ENCODE measurements at regions not wholly inside any gene's neighbourhood (a gene's known extent, or its start where the extent isn't known, plus 50 kb on each side); places are given as distances from the start of the nearest gene placed in this dataset.
A peak's percentile ranks its signal among the peaks of the same experiment; 100 is the strongest.

DNA sequence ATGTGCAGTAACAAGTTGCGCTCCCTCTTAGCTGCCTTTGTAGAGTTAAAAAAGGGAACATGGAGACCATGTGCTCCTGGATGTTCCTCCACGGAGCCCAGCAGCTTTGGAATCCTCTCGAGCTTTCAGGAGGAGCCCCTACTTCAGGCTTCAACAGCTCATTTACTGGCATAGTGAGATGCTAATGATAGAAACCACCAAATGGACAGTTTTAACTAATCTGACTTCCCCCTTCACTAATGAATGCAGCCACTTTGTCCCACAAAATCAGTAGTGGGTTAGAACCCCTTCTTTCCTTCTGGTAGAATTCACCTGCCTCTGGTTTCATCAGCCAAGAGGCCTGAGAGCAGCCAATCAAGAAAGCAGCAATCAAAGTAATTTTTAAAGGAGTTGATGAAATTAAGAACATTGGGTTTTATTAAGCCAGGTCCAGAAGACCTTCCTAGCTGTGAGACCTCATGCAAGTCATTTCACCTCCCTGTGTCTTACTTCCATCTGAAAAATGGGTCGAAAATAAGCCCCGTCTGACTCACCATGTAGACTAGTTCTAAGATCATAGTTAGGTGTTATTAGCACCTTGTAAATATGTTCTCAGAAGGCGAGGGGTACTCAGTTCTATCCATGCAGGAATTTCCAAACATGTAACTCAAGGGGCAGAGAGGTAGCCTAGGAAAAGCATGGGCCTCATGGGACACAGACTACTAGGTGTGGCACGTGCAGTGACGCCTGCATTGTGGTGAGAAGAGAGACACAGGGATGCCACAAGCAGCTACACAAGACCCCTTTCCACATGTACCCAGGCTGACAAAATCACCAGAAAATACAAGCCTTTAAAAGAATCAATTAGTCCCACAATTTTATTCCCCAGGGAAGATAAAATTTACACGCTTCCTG lies 179.7 kb upstream of the LPP start:
- no peak for DNase-seq (ENCODE audit: low spot score)

GRCh38 chr3:187974871-187975271 lies 179.1 kb upstream of the LPP start:
- DNase-seq (ENCODE audit: low spot score): no peak

DNA sequence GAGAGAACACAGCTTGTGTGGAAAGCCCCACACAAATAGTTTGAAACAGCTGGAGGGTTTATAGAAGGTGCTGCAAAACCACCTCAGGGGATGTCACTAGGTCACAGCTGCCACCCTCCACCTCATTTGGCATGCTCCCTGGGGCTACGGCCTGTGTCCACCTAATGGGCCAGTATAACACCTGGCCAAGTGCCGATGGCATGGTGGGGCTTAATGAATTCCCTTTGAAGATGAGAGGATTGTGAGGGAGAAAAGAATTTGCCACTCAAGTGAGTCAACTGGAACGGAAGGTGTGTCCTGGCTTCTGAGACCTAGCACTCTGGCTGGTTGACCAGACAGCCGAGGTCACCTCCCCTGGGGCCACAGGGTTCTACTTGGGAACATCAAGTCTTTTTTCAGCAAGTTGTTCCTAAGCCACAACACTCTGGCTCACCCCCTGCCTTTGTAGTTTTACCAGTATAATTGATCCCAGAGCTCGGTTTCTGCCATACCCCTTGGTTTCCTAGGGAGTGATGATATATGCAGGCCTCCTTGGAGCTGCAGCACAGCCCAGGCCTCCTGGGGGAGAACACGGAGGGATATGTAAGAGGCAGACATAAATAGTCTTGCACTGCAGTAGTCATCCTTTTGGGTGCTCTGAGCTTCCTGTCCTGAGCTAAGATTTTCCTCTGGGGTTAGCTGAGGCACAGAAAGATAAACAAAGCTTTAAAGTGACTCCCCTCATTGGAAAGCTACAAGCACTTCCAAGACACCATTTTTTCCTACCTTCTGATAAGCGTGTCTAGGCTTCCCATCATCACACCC lies 178.2 kb upstream of the LPP start:
- no peak for DNase-seq (ENCODE audit: low spot score)

- no peak for DNase-seq (ENCODE audit: low spot score)
Measured at GRCh38 chr3:187976365-187976900, 177.5 kb upstream of the LPP start.

GRCh38 chr3:187977659-187978058 lies 176.3 kb upstream of the LPP start:
- no peak for DNase-seq (ENCODE audit: low spot score)

GRCh38 chr3:187978433-187979011 lies 175.4 kb upstream of the LPP start:
- no peak for DNase-seq (ENCODE audit: low spot score)

- peak; percentile 61 for DNase-seq (ENCODE audit: low spot score)
Measured at GRCh38 chr3:187979564-187979963, 174.4 kb upstream of the LPP start.

DNA sequence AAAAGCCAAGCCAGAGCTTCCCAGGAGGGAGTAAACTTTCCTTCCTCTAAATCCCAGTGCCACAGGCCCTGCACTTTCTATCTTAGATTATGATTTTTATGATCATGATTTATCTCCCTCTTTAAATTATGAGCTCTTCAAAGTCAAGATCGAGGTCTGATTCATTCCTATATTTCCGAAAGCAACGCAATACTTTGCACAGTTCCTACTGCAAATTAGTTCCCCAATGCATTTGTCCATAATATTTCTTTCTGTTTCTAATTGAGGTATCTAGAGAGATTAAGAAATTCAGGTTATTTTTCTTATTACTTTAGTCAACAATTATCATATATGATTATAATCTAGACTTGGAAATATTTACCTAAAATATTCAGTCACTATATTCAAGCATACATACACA lies 173.1 kb upstream of the LPP start:
- DNase-seq (ENCODE audit: low spot score): no peak

- no peak for DNase-seq (ENCODE audit: low spot score)
Measured at GRCh38 chr3:187982142-187982541, 171.8 kb upstream of the LPP start.

- DNase-seq (ENCODE audit: low spot score): no peak
Measured at GRCh38 chr3:187983484-187984124, 170.4 kb upstream of the LPP start.

GRCh38 chr3:187985647-187986046 lies 168.3 kb upstream of the LPP start:
- DNase-seq (ENCODE audit: low spot score): no peak

DNA sequence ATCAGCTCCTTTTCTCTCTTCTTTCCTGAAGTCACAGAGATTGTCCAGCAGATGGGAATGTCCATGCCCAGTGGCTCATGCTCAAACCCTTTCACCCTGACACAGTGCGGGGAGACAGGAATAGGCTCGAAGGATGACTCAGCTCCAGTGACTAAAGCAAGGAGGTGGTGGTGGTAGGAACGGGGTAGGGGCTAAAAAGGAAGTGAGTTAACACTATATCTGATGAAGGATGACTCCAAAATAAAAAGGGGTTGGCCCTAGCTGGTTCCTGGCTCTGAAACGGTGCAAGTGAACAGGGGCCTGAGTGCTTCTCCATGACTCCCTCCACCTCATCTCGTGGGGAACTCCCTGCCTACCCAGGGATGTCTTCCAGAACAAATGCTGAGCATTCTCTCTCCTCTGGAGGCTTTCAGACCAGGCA lies 167.4 kb upstream of the LPP start:
- DNase-seq (ENCODE audit: low spot score): no peak

- no peak for DNase-seq (ENCODE audit: low spot score)
Measured at GRCh38 chr3:187987187-187987586, 166.8 kb upstream of the LPP start.

DNA sequence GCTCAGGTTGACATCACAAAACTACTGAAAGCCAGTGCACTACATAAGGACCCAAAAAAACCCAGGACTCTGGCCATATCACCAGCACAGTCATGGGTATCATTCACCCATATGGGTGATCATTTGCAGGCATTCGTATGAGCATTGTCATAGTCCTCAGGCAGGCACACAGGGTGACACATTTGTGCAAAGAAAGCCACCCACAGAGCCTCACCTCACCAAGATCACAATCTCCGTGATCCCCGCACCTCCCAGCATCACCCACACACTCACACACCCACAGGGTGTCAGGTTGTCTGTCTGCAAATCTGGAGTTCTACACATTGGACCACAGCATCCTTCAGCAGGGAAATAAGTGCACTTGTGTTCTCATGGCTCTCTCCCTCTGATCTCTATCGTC lies 166.0 kb upstream of the LPP start:
- DNase-seq (ENCODE audit: low spot score): no peak

GRCh38 chr3:187989575-187990153 lies 164.3 kb upstream of the LPP start:
- DNase-seq (ENCODE audit: low spot score): no peak

- no peak for DNase-seq (ENCODE audit: low spot score)
Measured at GRCh38 chr3:187992609-187993008, 161.3 kb upstream of the LPP start.

DNA sequence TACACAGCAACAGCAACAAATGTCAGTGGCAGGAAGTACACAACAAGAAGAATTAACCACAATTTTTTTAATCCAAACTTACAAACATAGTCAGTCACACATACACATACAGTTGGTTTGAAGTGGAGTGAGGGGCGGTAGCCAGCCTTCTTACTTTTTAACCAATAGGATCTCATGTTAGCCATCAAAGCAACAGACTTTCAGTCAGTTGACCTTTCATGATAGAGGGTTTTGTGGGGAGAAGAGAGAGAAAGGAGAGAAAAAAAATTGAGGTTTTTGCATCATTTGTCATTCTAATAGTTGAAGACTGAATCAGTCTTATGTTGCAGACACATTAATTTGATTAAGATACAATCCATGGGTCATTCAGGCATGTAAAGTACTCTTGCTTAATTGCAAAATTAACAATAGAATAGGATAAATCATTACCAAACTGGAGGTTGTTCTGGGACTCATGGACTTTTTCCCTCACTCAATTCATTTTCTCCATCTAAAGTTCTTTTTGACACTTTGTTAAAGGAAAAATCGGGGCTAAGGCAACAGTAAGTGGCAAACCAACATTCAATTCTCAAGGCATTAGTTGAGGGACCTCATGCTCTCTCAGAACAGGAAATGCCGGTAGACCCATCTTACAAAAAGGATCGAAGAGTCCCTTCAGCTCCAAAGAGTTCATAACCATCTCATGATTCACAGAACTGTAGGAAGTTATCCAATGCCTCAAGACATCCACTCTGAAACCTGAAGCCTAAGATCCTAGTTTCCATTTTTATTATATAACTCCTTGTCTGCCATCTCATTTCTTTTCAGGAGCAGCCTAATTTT lies 159.5 kb upstream of the LPP start:
- DNase-seq (ENCODE audit: low spot score): no peak

DNA sequence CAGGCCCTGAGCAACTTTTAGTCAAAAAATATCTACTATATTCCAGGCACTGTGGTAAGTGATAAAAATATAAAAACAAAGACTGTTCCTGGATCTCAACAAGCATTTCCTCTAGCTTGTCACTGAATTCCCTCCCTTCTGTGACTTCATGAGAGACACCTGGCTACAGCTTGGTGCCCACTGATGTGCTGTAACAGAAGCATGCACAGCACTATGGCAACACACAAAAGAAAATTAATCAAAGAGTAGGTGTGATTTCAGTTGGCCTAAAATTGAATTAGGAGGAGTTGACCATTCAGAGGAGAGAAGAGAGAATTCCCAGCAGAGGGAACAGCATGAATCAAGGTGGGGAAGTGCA lies 158.9 kb upstream of the LPP start:
- DNase-seq (ENCODE audit: low spot score): no peak

DNA sequence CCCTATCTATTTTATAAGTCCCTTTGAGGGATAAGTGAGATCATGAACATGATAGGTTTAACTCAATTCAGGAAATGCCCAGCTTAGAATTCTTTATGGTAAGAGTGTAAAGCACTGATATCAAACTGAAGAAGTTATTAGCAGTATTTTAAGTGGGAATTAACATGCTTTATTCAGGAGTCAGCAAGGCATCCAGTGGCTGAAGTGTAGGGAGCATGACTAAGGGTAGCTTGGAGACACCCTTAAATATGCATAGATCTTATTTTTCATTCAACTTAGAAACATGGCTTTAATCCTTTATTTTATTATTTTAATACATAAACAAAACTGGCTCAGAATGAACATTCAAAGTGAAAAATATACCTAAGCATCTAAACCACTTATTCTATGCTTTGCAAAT lies 158.3 kb upstream of the LPP start:
- DNase-seq (ENCODE audit: low spot score): no peak

GRCh38 chr3:187996609-187997008 lies 157.3 kb upstream of the LPP start:
- DNase-seq (ENCODE audit: low spot score): no peak

DNA sequence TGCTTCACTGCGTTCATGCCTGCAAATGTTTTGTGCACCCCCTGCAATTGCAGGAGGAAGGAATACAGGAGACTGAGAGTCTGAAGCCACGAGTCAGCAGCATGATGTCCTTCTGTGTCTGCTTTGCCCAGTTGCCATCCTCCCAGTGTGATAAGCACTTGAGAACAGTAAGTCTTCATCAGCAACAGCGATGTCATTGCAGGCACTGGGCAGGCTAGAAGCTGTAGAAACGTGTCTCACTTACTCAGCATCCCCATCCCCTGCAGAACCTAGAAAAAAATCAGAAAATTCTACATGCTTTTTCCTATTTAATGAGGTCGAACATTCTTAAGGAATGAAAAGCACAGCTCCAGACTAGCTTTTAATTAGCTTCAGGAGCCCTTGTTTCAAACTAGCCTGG lies 156.5 kb upstream of the LPP start:
- DNase-seq (ENCODE audit: low spot score): no peak
